Liver (tissue), 3 donors: ENCODE measurements at regions not wholly inside any gene's neighbourhood (a gene's known extent, or its start where the extent isn't known, plus 50 kb on each side); places are given as distances from the start of the nearest gene placed in this dataset.

Experiments used
- CTCF ChIP-seq: fragments of 150-350 bp; IDR thresholded peaks from 2 replicates; pipeline ENCODE4 v1.5.1; 2017; ENCODE audit warnings: improper control_type of control experiment, low read depth, low read length; ENCODE audit not compliant: missing input control
- EGR1 ChIP-seq, 2 donors: IDR thresholded peaks; 2 replicates each; pipeline ENCODE4 v1.6.1; 2016 to 2018; ENCODE audit warnings: antibody characterized with exemption in 2 of 2, low read depth in 2 of 2
- GABPA ChIP-seq, 2 donors: IDR thresholded peaks in 1 of 2; conservative IDR thresholded peaks in 1 of 2; 2 replicates each; pipeline ENCODE4 v1.6.1; 2016; ENCODE audit warnings: antibody characterized with exemption in 2 of 2, mild to moderate bottlenecking in 1 of 2, moderate library complexity in 1 of 2
- HNF4G ChIP-seq: IDR thresholded peaks from 2 replicates; pipeline ENCODE4 v1.6.1; 2016; ENCODE audit warnings: antibody characterized with exemption
- JUND ChIP-seq, 2 donors: IDR thresholded peaks; 2 replicates each; pipeline ENCODE4 v1.6.1; 2016; ENCODE audit warnings: antibody characterized with exemption in 2 of 2
- MAX ChIP-seq: IDR thresholded peaks from 2 replicates; pipeline ENCODE4 v1.6.1; 2016; ENCODE audit warnings: antibody characterized with exemption
- RAD21 ChIP-seq, 2 donors: IDR thresholded peaks; 2 replicates each; pipeline ENCODE4 v1.6.1; 2016; ENCODE audit warnings: antibody characterized with exemption in 2 of 2, mild to moderate bottlenecking in 2 of 2
- REST ChIP-seq: IDR thresholded peaks from 2 replicates; pipeline ENCODE4 v1.6.1; 2016; ENCODE audit warnings: antibody characterized with exemption, mild to moderate bottlenecking
- SP1 ChIP-seq: IDR thresholded peaks from 2 replicates; pipeline ENCODE4 v1.6.1; 2018; ENCODE audit warnings: antibody characterized with exemption, mild to moderate bottlenecking
- TAF1 ChIP-seq: conservative IDR thresholded peaks from 2 replicates; pipeline ENCODE4 v1.6.1; 2016; ENCODE audit warnings: antibody characterized with exemption, mild to moderate bottlenecking
- ZBTB33 ChIP-seq: IDR thresholded peaks from 2 replicates; pipeline ENCODE4 v1.6.1; 2016; ENCODE audit warnings: antibody characterized with exemption
- donor health status: healthy.
- donor health status: healthy.

GRCh38 chr18:71012789-71013188 is 723.9 kb downstream of the SOCS6 start:
- TF ChIP-seq CTCF = no peak
- no peak for TF ChIP-seq SP1
- no peak for TF ChIP-seq MAX
- no peak for TF ChIP-seq TAF1
- TF ChIP-seq RAD21 (IDR thresholded peaks at IDR 0.05) = no peak
- no peak for TF ChIP-seq REST
- TF ChIP-seq JUND (IDR thresholded peaks at IDR 0.05) = no peak
- no peak for TF ChIP-seq HNF4G
- TF ChIP-seq ZBTB33 = no peak
- TF ChIP-seq GABPA (IDR thresholded peaks at IDR 0.05 in 1 of 2, conservative IDR thresholded peaks at IDR 0.05 in 1 of 2) = no peak
- no peak for TF ChIP-seq EGR1 (IDR thresholded peaks at IDR 0.05; ENCODE audit: low read depth in 2 of 2)
